PC-3 (cell line): ENCODE measurements at regions not wholly inside any gene's neighbourhood (a gene's known extent, or its start where the extent isn't known, plus 50 kb on each side); places are given as distances from the start of the nearest gene placed in this dataset.

Experiments
- ATAC-seq: fragments of 200-7000 bp; cut with Tn5 transposase; 2 replicates; pipeline ENCODE4 v1.9.1; 2020; ENCODE audit warnings: mild to moderate bottlenecking, moderate library complexity
- BruUV-seq: library from RNA; stranded (reverse); fragments of 400-500 nt; replicated peaks from 2 replicates; lab custom pipeline; 2021; lab: Mats Ljungman, UMichigan
- CTCF ChIA-PET: fragments of 300-600 bp; sonication (Branson Sonifier 250); formaldehyde crosslinking; loops from one replicate; lab custom pipeline; 2022; ENCODE audit warnings: antibody characterized with exemption; lab: Charles Lee
- POLR2A ChIA-PET: fragments of 300-600 bp; sonication (Branson Sonifier 250); formaldehyde crosslinking; loops from one replicate; lab custom pipeline; 2022; ENCODE audit warnings: antibody characterized with exemption; ENCODE audit not compliant: unreplicated experiment; lab: Charles Lee
- DNase-seq: peaks from one replicate; pipeline ENCODE4 v3.0.0-alpha.2; 2015
- H2AFZ ChIP-seq: fragments of 300-600 bp; sonication (generic); 2 replicates; pipeline ENCODE4 v1.6.0; 2016; ENCODE audit warnings: antibody characterized with exemption, low read length
- H3F3A ChIP-seq: fragments of 300-600 bp; sonication (generic); one replicate; pipeline ENCODE4 v1.6.0; 2017; ENCODE audit warnings: antibody characterized with exemption, low read length, control low read depth, mild to moderate bottlenecking; ENCODE audit not compliant: unreplicated experiment
- H3K27ac ChIP-seq: fragments of 300-600 bp; sonication (generic); 2 replicates; pipeline ENCODE4 v1.5.1; 2016; ENCODE audit warnings: mild to moderate bottlenecking, low read length
- H3K27me3 ChIP-seq: fragments of 300-600 bp; sonication (generic); 2 replicates; pipeline ENCODE4 v1.6.1; 2016; ENCODE audit warnings: low read length, mixed read lengths
- H3K36me3 ChIP-seq: fragments of 300-600 bp; sonication (generic); 2 replicates; pipeline ENCODE4 v1.6.1; 2016; ENCODE audit warnings: low read depth, mixed run types, low read length, mixed read lengths
- H3K4me1 ChIP-seq: fragments of 300-600 bp; sonication (generic); 2 replicates; pipeline ENCODE4 v1.5.1; 2016; ENCODE audit warnings: low read length; ENCODE audit not compliant: insufficient read depth
- H3K4me2 ChIP-seq: fragments of 300-600 bp; sonication (generic); 2 replicates; pipeline ENCODE4 v1.6.0; 2016; ENCODE audit warnings: low read length
- H3K4me3 ChIP-seq: fragments of 300-600 bp; sonication (generic); 2 replicates; pipeline ENCODE4 v1.5.1; 2016; ENCODE audit warnings: mild to moderate bottlenecking, low read length, mixed read lengths
- H3K79me2 ChIP-seq: fragments of 300-600 bp; sonication (generic); 2 replicates; pipeline ENCODE4 v1.6.1; 2017; ENCODE audit warnings: low read length, mixed read lengths
- H3K9ac ChIP-seq: fragments of 300-600 bp; sonication (generic); 2 replicates; pipeline ENCODE4 v1.6.0; 2016; ENCODE audit warnings: mild to moderate bottlenecking, low read length
- H3K9me2 ChIP-seq: fragments of 300-600 bp; sonication (generic); replicated peaks from 2 replicates; pipeline ENCODE4 v1.6.1; 2016; ENCODE audit warnings: mixed run types, low read length, mixed read lengths
- H3K9me3 ChIP-seq: fragments of 300-600 bp; sonication (generic); 2 replicates; pipeline ENCODE4 v1.6.1; 2016; ENCODE audit warnings: low read length, mixed read lengths
- H4K20me1 ChIP-seq: fragments of 300-600 bp; sonication (generic); 2 replicates; pipeline ENCODE4 v1.6.1; 2016; ENCODE audit warnings: low read length, mixed read lengths
- EZH2 ChIP-seq: fragments of 300-600 bp; sonication (generic); IDR thresholded peaks from one replicate; pipeline ENCODE4 v1.6.1; 2017; ENCODE audit warnings: antibody characterized with exemption, mild to moderate bottlenecking, low read length; ENCODE audit not compliant: unreplicated experiment
- EZH2phosphoT487 ChIP-seq: fragments of 300-600 bp; sonication (generic); IDR thresholded peaks from 2 replicates; pipeline ENCODE4 v1.6.1; 2018; ENCODE audit warnings: mild to moderate bottlenecking, antibody characterized with exemption, low read length, borderline replicate concordance
- intact Hi-C: fragments of 100-400 bp; cut with micrococcal nuclease; formaldehyde crosslinking; loops from 2 replicates; pipeline ENCODE4 v1.9.0; 2023
- TF ChIP-seq, protein P1 (sequence below): fragments of 300-600 bp; sonication (generic); conservative IDR thresholded peaks from 2 replicates; pipeline ENCODE4 v1.5.1; 2017; ENCODE audit warnings: antibody characterized with exemption, low read depth, mild to moderate bottlenecking, low read length

DNA sequence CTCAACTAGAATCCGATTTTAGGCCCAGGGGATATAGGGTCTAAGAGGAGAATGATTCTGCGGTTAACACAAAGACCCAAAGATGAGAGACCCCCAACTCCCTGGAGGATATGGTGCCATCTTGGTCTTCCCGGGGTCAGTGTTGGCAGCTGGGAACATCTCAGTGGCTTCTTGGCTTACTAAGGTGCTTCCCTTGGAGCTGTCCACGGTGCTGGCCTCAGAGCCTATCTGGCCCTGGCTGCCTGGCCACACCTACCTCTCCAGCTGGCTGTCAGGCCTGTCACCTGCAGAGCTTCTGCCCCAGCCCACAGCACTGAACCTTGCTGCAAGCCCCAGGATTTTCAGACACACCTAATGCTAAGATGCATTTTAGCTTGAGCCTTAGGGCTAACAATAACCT is 70.7 kb upstream of the THY1 start:
- POLR2A ChIA-PET, result interaction anchor here (0.7 kb wide), 1 partner anchor 132 kb away, joined by 4 read pairs; no protein-coding TSS in a partner anchor
- peak; percentile 71 for ATAC-seq
- BruUV-seq, result no TSS peak

DNA sequence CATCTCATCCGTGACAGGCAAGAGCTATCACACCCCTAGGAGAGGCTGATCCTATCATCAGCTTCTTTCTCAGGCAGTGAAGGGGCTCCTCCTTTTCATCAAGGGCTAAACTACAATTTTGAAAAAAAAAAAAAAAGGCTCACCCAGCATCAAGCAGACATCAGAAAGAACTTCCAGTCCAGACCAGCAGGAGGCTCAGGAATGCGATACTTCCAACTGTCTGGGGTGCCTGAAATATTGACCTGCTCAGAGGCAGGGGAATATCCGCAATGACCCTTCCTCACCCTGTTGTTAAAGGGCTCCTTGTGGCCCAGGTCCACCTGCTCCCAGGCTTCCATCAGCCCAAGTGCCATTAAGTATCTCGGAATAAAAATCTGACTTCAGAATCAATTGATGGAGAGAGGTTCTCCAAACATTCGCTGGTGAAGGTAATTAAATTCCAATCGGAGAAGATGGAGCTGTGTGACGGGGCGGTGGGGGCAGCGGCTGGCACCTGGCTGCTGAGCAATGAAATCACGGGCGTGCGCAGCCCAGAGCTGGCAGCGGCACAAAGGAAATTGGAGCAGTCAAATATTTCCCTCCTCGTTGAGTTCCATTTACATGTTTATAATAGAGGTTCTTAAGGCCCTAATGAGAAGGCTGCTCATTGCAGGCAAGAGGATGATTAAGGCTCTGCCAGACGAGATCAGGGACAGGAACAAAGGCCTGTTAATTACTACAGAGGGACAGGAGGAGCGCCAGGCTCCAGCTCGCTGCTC is 69.0 kb upstream of the THY1 start:
- Histone ChIP-seq H3K4me3 (no peak overlapping the region), H4K20me1 (no peaks in the 10 kb centered on the region), H3K27me3 (no peaks in the 10 kb centered on the region), H3K36me3 (no peaks in the 10 kb centered on the region), H3F3A (no peaks in the 10 kb centered on the region), H2AFZ (no peak overlapping the region), H3K27ac (no peak overlapping the region), H3K9ac (no peak overlapping the region), H3K79me2 (no peaks in the 10 kb centered on the region), H3K4me2 (no peak overlapping the region), H3K9me2 (no peaks in the 10 kb centered on the region), H3K4me1 (no peaks in the 10 kb centered on the region), H3K9me3 (no peaks in the 10 kb centered on the region)
- no TSS peak for BruUV-seq
- ATAC-seq, result no peak
- ChIA-PET CTCF (interaction anchor here (0.7 kb wide), 1 partner anchor 279 kb away, joined by 8 read pairs; no protein-coding TSS in a partner anchor), POLR2A (no interaction called here)
- no peak for TF ChIP-seq EZH2
- no peak for TF ChIP-seq EZH2phosphoT487
- TF ChIP-seq, protein P1, sequence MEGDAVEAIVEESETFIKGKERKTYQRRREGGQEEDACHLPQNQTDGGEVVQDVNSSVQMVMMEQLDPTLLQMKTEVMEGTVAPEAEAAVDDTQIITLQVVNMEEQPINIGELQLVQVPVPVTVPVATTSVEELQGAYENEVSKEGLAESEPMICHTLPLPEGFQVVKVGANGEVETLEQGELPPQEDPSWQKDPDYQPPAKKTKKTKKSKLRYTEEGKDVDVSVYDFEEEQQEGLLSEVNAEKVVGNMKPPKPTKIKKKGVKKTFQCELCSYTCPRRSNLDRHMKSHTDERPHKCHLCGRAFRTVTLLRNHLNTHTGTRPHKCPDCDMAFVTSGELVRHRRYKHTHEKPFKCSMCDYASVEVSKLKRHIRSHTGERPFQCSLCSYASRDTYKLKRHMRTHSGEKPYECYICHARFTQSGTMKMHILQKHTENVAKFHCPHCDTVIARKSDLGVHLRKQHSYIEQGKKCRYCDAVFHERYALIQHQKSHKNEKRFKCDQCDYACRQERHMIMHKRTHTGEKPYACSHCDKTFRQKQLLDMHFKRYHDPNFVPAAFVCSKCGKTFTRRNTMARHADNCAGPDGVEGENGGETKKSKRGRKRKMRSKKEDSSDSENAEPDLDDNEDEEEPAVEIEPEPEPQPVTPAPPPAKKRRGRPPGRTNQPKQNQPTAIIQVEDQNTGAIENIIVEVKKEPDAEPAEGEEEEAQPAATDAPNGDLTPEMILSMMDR, result peak; percentile 67
- intact Hi-C loops, result no loop called here
- DNase-seq, result peak; percentile 36

More for the DNA sequence above, 70.7 kb upstream of the THY1 start:
- H3K4me1 ChIP-seq, result no peaks in the 10 kb centered on the region
- TF ChIP-seq EZH2phosphoT487 (no peak), EZH2 (no peak)
- TF ChIP-seq, protein P1, result no peak
- no peaks in the 10 kb centered on the region for H3K9me3 ChIP-seq
- H3K36me3 ChIP-seq, result no peaks in the 10 kb centered on the region
- no peaks in the 10 kb centered on the region for H3K79me2 ChIP-seq
- DNase-seq, result peak; percentile 69
- H2AFZ ChIP-seq, result no peak overlapping the region
- intact Hi-C loops, result no loop called here
- H3K27ac ChIP-seq, result no peak overlapping the region
- no peak overlapping the region for H3K4me3 ChIP-seq
- no peaks in the 10 kb centered on the region for H3F3A ChIP-seq
- H3K9ac ChIP-seq, result no peak overlapping the region
- H3K27me3 ChIP-seq, result 0 out of 2 replicates have a peak, but pooled peaks cover 2% of the 10 kb centered on the region
- H4K20me1 ChIP-seq, result no peaks in the 10 kb centered on the region
- no peaks in the 10 kb centered on the region for H3K9me2 ChIP-seq
- no peak overlapping the region for H3K4me2 ChIP-seq
- CTCF ChIA-PET, result no interaction called here
